GM12878 (cell line): ENCODE measurements at regions not wholly inside any gene's neighbourhood (a gene's known extent, or its start where the extent isn't known, plus 50 kb on each side); places are given as distances from the start of the nearest gene placed in this dataset.

Experiments
- ATAC-seq: fragments of 200-7000 bp; cut with Tn5 transposase; 3 replicates; pipeline ENCODE4 v1.9.1; 2020; ENCODE audit warnings: mild to moderate bottlenecking, moderate library complexity
- BruUV-seq: library from RNA; stranded (reverse); fragments of 400-500 nt; replicated peaks from 2 replicates; lab custom pipeline; 2021; lab: Mats Ljungman, UMichigan
- CTCF ChIA-PET: fragments of 300-600 bp; sonication (Branson Sonifier 250); formaldehyde crosslinking; extraction: SDS; loops from one replicate; lab custom pipeline; 2021; ENCODE audit warnings: inconsistent platforms; lab: Yijun Ruan, JAX
- POLR2A ChIA-PET: fragments of 350-600 bp; formaldehyde crosslinking; extraction: SDS; loops from one replicate; lab custom pipeline; 2021; ENCODE audit warnings: inconsistent platforms; lab: Charles Lee
- RAD21 ChIA-PET: fragments of 300-600 bp; sonication (Branson Sonifier 250); formaldehyde crosslinking; loops from one replicate; lab custom pipeline; 2023; ENCODE audit warnings: antibody characterized with exemption; ENCODE audit not compliant: unreplicated experiment; lab: Charles Lee
- SMC1A ChIA-PET: fragments of 300-600 bp; sonication (Branson Sonifier 250); formaldehyde crosslinking; loops from one replicate; lab custom pipeline; 2023; ENCODE audit not compliant: unreplicated experiment, uncharacterized antibody; lab: Charles Lee
- DNase-seq: peaks from one replicate; pipeline ENCODE4 v3.0.0-alpha.2; 2011; ENCODE audit warnings: low read depth, low spot score
- FAIRE-seq: peaks from 3 replicates; lab custom pipeline; 2011; peaks lifted over from hg19 to GRCh38; lab: Jason Lieb, UNC
- H2AFZ ChIP-seq: 2 replicates; pipeline ENCODE4 v1.6.0; 2011; ENCODE audit warnings: low read depth, low read length, control low read depth; ENCODE audit not compliant: control insufficient read depth
- H3K27ac ChIP-seq: 2 replicates; pipeline ENCODE4 v1.5.1; 2011; ENCODE audit warnings: control low read depth; ENCODE audit not compliant: control insufficient read depth, insufficient read depth
- H3K27me3 ChIP-seq, 2 experiments: replicated peaks in 1 of 2; 2 replicates each; pipeline versions ENCODE4 v1.6.0 to v1.6.1; 2011; ENCODE audit warnings: low read length in 1 of 2; ENCODE audit not compliant: control insufficient read depth in 2 of 2, insufficient read depth in 2 of 2
- H3K36me3 ChIP-seq, 2 experiments: 2 replicates each; pipeline ENCODE4 v1.5.1; 2011; ENCODE audit warnings: low read length in 1 of 2; ENCODE audit not compliant: control insufficient read depth in 2 of 2, insufficient read depth in 2 of 2
- H3K4me1 ChIP-seq: 2 replicates; pipeline ENCODE4 v1.6.1; 2011; ENCODE audit warnings: mild to moderate bottlenecking, low read length, moderate library complexity, mixed read lengths; ENCODE audit not compliant: control insufficient read depth, insufficient read depth
- H3K4me2 ChIP-seq: 2 replicates; pipeline ENCODE4 v1.6.0; 2011; ENCODE audit warnings: control low read depth; ENCODE audit not compliant: control insufficient read depth, insufficient read depth
- H3K4me3 ChIP-seq: fragments of 200-600 bp; sonication (generic); 2 replicates; pipeline ENCODE4 v1.5.1; 2016
- H3K79me2 ChIP-seq: 2 replicates; pipeline ENCODE4 v1.6.0; 2011; ENCODE audit warnings: low read length; ENCODE audit not compliant: control insufficient read depth, insufficient read depth
- H3K9ac ChIP-seq: 2 replicates; pipeline ENCODE4 v1.8.0; 2011; ENCODE audit warnings: low read length, control low read depth, mixed read lengths; ENCODE audit not compliant: control insufficient read depth, insufficient read depth
- H3K9me3 ChIP-seq: replicated peaks from 3 replicates; pipeline ENCODE4 v1.5.1; 2011; ENCODE audit warnings: mild to moderate bottlenecking, low read length; ENCODE audit not compliant: control insufficient read depth, insufficient read depth
- H4K20me1 ChIP-seq: 2 replicates; pipeline ENCODE4 v1.6.0; 2011; ENCODE audit not compliant: control insufficient read depth, insufficient read depth
- ATF2 ChIP-seq: IDR thresholded peaks from 2 replicates; pipeline ENCODE4 v1.6.1; 2012; ENCODE audit warnings: low read length, inconsistent platforms
- DPF2 ChIP-seq: fragments of 450-650 bp; IDR thresholded peaks from 2 replicates; pipeline ENCODE4 v1.6.1; 2017; ENCODE audit warnings: mild to moderate bottlenecking
- EED ChIP-seq: sonication (generic); IDR thresholded peaks from 2 replicates; pipeline ENCODE4 v1.6.1; 2016; ENCODE audit warnings: antibody characterized with exemption, low read depth
- ETV6 ChIP-seq, 2 experiments: fragments of 450-650 bp in 1 of 2; IDR thresholded peaks in 1 of 2; conservative IDR thresholded peaks in 1 of 2; 2 replicates each; pipeline ENCODE4 v1.6.1; 2014; ENCODE audit warnings: antibody characterized with exemption in 1 of 2, borderline replicate concordance in 1 of 2, low read depth in 1 of 2, mild to moderate bottlenecking in 1 of 2, moderate library complexity in 1 of 2
- IKZF1 ChIP-seq: fragments of 450-650 bp; conservative IDR thresholded peaks from 2 replicates; pipeline ENCODE4 v1.6.1; 2017; ENCODE audit warnings: antibody characterized with exemption, mild to moderate bottlenecking
- MXI1 ChIP-seq: fragments of 150-350 bp; IDR thresholded peaks from 2 replicates; pipeline ENCODE4 v1.6.1; 2011; ENCODE audit warnings: low read depth, mild to moderate bottlenecking, inconsistent platforms, low read length, improper control_type of control experiment
- RELA ChIP-seq: fragments of 450-650 bp; IDR thresholded peaks from 2 replicates; pipeline ENCODE4 v1.8.0; 2014; ENCODE audit warnings: borderline replicate concordance; ENCODE audit not compliant: partially characterized antibody
- SIN3A ChIP-seq: IDR thresholded peaks from 2 replicates; pipeline ENCODE4 v1.6.1; 2012; ENCODE audit warnings: low read depth, low read length, improper control_type of control experiment
- SMC3 ChIP-seq: IDR thresholded peaks from 2 replicates; pipeline ENCODE4 v1.6.1; 2011; ENCODE audit warnings: low read length, improper control_type of control experiment, borderline replicate concordance
- SREBF1 ChIP-seq: IDR thresholded peaks from 2 replicates; pipeline ENCODE4 v1.6.1; 2012; ENCODE audit warnings: mild to moderate bottlenecking, low read length
- USF2 ChIP-seq: IDR thresholded peaks from 2 replicates; pipeline ENCODE4 v1.6.1; 2011; ENCODE audit warnings: low read depth, low read length, improper control_type of control experiment, borderline replicate concordance
- ZBTB33 ChIP-seq: fragments of 450-650 bp; IDR thresholded peaks from 2 replicates; pipeline ENCODE4 v1.6.1; 2017; ENCODE audit warnings: mild to moderate bottlenecking
- ZNF217 ChIP-seq: fragments of 450-650 bp; IDR thresholded peaks from 2 replicates; pipeline ENCODE4 v1.6.1; 2017; ENCODE audit warnings: antibody characterized with exemption, mild to moderate bottlenecking
- WGBS: methylation state at CpG from one replicate; pipeline ENCODE4 v1.1.6; 2016; ENCODE audit warnings: low lambda C conversion rate; ENCODE audit not compliant: insufficient replicate concordance, insufficient coverage; ENCODE audit errors: missing lambda C conversion rate; 5-methylcytosine and 5-hydroxymethylcytosine counted together
- in situ Hi-C: fragments of 300-500 bp; cut with MboI; formaldehyde crosslinking; loops from 9 replicates; pipeline ENCODE4 v1.14.3; 2018; ENCODE audit warnings: mixed read lengths
- intact Hi-C: fragments of 100-400 bp; cut with micrococcal nuclease; formaldehyde crosslinking; loops from one replicate; pipeline ENCODE4 v1.14.2; 2022; ENCODE audit not compliant: unreplicated experiment

DNA sequence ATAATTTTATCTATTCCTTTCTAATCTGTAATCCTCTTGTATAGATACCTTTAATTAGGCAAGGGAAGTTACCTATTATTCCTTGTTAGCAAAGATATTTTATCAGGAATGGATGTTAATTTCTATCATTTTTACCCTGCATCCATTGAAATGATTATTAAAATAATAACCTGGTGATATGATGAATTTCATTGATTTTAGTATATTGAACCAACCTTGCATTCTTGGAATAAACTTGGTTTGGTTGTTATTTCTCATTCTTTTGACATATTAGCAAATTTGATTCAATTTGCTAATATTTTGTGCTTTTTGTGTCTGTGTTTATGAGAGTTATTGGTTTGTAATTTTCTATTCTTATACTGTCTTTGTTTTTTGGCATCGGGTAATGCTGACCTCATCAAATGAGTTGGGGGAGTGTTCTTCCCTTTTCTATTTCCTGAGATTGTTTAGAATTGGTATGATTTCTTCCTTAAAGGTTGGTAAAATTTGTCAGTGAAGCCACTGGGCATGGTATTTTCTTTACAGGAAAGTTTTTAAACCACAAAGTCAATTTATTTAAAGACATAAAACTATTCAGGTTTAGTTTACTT is 250.4 kb upstream of the PMFBP1 start:
- Histone ChIP-seq H3K9ac (no peak overlapping the region), H2AFZ (no peak overlapping the region), H3K4me3 (no peak overlapping the region), H3K27ac (no peak overlapping the region), H3K9me3 (no peaks in the 10 kb centered on the region; the same call in none of the 3 replicates), H4K20me1 (no peaks in the 10 kb centered on the region), H3K79me2 (no peaks in the 10 kb centered on the region), H3K4me2 (no peak overlapping the region), H3K36me3 (no peaks in the 10 kb centered on the region), H3K27me3 (no peaks in the 10 kb centered on the region), H3K4me1 (no peaks in the 10 kb centered on the region)
- RAD21 ChIA-PET, result no interaction called here
- intact Hi-C loops, result no loop called here
- POLR2A ChIA-PET, result no interaction called here
- BruUV-seq, result no TSS peak
- FAIRE-seq, result no peak
- no peak for ATAC-seq
- no peak for TF ChIP-seq EED
- TF ChIP-seq ATF2, result no peak
- no peak for TF ChIP-seq SREBF1
- TF ChIP-seq RELA, result no peak
- TF ChIP-seq ZNF217, result no peak
- no peak for TF ChIP-seq SIN3A
- TF ChIP-seq IKZF1, result no peak
- TF ChIP-seq DPF2, result no peak
- no peak for TF ChIP-seq SMC3
- TF ChIP-seq USF2, result no peak
- no peak for TF ChIP-seq ZBTB33
- TF ChIP-seq MXI1, result no peak
- no peak for TF ChIP-seq ETV6 (conservative IDR thresholded peaks at IDR 0.05 in 1 of 2, IDR thresholded peaks at IDR 0.05 in 1 of 2; ENCODE audit: borderline replicate concordance in 1 of 2, low read depth in 1 of 2)
- 93% methylated on average over 1 of the region's 1 CpG for WGBS
- in situ Hi-C loops, result no loop called here
- SMC1A ChIA-PET, result no interaction called here
- CTCF ChIA-PET, result no interaction called here
- DNase-seq, result no peak
